ENCODE measurements at regions not wholly inside any gene's neighbourhood (a gene's known extent, or its start where the extent isn't known, plus 50 kb on each side); places are given as distances from the start of the nearest gene placed in this dataset.

DNA sequence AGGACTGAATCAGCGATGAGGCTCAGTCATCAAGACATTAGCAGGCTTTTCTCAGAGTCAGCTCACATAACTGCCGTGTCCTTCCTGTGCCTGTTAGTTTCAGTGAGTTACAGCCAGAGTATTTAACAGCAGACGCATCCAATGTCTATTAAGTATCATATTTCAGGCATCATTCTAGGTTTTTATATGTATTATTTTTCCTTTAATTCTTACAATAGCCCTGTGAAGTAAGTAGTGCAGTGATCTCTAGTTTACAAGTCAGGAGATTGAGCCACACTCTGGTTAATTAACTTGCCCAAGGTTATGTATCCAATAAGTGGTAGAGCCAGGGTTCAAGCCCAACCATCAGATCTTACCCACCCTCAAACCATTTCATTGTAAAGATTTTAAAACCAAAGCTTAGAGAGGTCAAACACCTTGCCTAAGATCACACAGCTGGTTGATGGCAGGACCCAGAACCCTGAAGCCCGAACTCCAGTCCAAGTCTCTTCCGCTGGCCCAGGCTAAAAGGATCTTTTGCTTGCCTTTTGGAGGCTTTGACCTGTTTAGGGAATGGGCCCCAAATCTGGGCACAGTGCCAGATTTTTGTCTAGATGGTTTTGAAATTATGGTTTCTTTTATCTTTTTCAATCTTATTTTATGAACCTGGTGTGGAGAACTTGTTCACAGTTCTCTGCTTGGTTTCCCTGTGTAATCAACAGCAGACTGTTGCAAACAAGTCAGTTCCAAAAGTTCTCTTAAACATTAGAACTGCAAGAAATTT, 261.2 kb upstream of the CLINT1 start:
- DNase-seq (ENCODE audit: extremely low read depth, insufficient read length), result no peak
- no peaks in the 10 kb centered on the region; the same call in 1 of the 2 replicates for H3K27me3 ChIP-seq (replicated peaks; ENCODE audit: control insufficient read depth, insufficient read depth, low read length)
- H3K36me3 ChIP-seq (ENCODE audit: control insufficient read depth, insufficient read depth, low read length), result no peaks in the 10 kb centered on the region
- no peak overlapping the region for H3K4me3 ChIP-seq (replicated peaks; ENCODE audit: low read depth, low read length)
- TF ChIP-seq, protein P1, sequence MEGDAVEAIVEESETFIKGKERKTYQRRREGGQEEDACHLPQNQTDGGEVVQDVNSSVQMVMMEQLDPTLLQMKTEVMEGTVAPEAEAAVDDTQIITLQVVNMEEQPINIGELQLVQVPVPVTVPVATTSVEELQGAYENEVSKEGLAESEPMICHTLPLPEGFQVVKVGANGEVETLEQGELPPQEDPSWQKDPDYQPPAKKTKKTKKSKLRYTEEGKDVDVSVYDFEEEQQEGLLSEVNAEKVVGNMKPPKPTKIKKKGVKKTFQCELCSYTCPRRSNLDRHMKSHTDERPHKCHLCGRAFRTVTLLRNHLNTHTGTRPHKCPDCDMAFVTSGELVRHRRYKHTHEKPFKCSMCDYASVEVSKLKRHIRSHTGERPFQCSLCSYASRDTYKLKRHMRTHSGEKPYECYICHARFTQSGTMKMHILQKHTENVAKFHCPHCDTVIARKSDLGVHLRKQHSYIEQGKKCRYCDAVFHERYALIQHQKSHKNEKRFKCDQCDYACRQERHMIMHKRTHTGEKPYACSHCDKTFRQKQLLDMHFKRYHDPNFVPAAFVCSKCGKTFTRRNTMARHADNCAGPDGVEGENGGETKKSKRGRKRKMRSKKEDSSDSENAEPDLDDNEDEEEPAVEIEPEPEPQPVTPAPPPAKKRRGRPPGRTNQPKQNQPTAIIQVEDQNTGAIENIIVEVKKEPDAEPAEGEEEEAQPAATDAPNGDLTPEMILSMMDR (IDR thresholded peaks at IDR 0.05; ENCODE audit: insufficient read depth, low read length, poor library complexity, severe bottlenecking), result no peak

DNA sequence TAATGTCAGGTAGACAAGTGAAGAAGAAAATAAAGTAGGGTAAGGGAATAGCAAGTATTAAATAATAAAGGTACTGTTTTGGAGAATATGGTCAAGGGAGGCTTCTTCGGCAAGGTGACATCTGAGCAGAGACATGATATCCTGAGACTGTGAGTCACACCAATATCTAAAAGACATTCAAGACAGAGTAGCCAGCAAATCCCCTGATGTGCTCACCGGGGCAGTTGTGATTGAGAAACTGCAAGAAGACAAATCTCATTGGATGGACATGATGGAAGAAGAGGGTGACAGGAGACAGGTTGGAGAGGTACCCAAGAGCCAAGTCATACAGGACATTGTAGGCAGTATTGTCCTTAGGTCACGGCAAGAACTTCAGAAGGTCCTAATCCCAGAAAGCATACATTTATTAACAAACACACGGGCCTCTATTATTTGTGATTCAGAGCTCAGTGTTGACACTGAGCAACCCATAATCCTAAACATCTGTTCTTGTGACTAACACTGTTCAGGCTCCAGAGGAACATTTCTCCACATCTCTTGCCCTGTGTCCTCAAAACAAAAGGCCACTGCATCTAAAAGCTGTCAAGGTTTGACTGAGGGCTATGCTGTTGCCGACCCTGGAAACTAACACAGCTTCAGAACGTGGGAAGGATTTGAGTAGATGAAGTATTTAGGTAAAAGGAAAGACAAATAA, 258.7 kb upstream of the CLINT1 start:
- Histone ChIP-seq H3K27me3 (replicated peaks; ENCODE audit: control insufficient read depth, insufficient read depth, low read length) (no peaks in the 10 kb centered on the region), H3K36me3 (ENCODE audit: control insufficient read depth, insufficient read depth, low read length) (no peaks in the 10 kb centered on the region), H3K4me3 (replicated peaks; ENCODE audit: low read depth, low read length) (no peak overlapping the region)
- TF ChIP-seq, protein P1 (IDR thresholded peaks at IDR 0.05; ENCODE audit: insufficient read depth, low read length, poor library complexity, severe bottlenecking), result no peak
- no peak for DNase-seq (ENCODE audit: extremely low read depth, insufficient read length)

DNA sequence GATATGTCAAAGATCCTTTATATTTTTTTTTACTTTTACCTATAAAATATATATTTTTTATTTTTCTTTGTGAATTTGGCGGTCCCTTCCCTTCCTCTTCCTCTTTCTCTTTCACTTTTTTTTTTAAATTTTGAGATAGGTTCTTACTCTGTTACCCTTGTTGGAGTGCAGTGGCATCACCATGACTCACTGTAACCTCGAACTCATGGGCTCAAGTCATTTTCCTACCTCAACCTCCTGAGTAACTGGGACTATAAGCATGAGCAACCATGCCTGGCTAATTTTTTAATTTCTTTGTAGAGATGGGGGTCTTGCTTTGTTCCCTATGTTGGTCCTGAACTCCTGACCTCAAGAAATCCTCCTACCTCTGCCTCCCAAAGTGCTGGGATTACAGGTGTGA, 258.0 kb upstream of the CLINT1 start:
- H3K27me3 ChIP-seq (replicated peaks; ENCODE audit: control insufficient read depth, insufficient read depth, low read length), result no peaks in the 10 kb centered on the region; the same call in 1 of the 2 replicates
- H3K36me3 ChIP-seq (ENCODE audit: control insufficient read depth, insufficient read depth, low read length), result no peaks in the 10 kb centered on the region
- no peak overlapping the region for H3K4me3 ChIP-seq (replicated peaks; ENCODE audit: low read depth, low read length)
- no peak for DNase-seq (ENCODE audit: extremely low read depth, insufficient read length)
- TF ChIP-seq, protein P1 (IDR thresholded peaks at IDR 0.05; ENCODE audit: insufficient read depth, low read length, poor library complexity, severe bottlenecking), result no peak

DNA sequence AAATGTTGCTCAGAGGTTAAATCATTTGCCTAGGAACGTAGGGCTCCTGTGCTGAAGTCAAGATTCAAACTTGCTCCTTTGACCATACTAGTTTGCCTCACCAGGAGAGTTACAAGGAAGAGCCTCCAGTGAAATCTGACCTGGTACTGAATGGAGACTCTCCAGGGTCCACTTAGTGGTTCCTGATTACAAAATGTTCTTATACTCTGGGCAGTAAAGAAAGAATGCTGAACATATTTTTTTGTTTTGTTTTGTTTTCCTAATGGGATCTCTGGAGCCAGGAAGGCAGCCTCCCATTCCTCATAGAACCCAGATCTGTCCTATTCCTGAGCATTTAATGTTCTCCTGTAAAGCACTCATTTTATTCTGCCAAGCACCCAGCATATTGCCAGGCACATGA, 256.5 kb upstream of the CLINT1 start:
- no peaks in the 10 kb centered on the region for H3K36me3 ChIP-seq (ENCODE audit: control insufficient read depth, insufficient read depth, low read length)
- TF ChIP-seq, protein P1 (IDR thresholded peaks at IDR 0.05; ENCODE audit: insufficient read depth, low read length, poor library complexity, severe bottlenecking), result no peak
- no peak for DNase-seq (ENCODE audit: extremely low read depth, insufficient read length)
- H3K4me3 ChIP-seq (replicated peaks; ENCODE audit: low read depth, low read length), result no peak overlapping the region
- H3K27me3 ChIP-seq (replicated peaks; ENCODE audit: control insufficient read depth, insufficient read depth, low read length), result no peaks in the 10 kb centered on the region; the same call in 1 of the 2 replicates

DNA sequence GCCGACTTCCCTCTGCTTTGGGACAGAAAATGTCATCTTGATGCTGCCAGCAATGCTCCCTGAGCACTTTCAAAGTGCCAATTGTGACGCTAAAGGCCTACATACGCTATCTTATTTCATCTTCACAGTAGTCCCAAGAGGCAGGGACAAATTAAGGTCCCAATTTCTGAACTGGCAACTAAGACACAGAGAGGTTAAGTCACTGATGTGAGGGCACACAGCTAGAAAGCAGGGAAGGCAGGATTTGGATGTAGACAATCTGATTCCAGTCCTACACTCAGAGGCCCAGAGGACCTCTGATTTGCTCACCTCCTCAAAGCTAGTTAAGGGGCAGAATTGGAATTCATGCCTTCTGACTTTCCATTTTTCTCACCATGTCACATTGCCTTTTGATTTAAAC, 249.2 kb upstream of the CLINT1 start:
- TF ChIP-seq, protein P1 (IDR thresholded peaks at IDR 0.05; ENCODE audit: insufficient read depth, low read length, poor library complexity, severe bottlenecking), result no peak
- DNase-seq (ENCODE audit: extremely low read depth, insufficient read length), result no peak
- no peaks in the 10 kb centered on the region for H3K36me3 ChIP-seq (ENCODE audit: control insufficient read depth, insufficient read depth, low read length)

More for the DNA sequence above, 249.2 kb upstream of the CLINT1 start:
- no peaks in the 10 kb centered on the region; the same call in 1 of the 2 replicates for H3K27me3 ChIP-seq (replicated peaks; ENCODE audit: control insufficient read depth, insufficient read depth, low read length)
- H3K4me3 ChIP-seq (replicated peaks; ENCODE audit: low read depth, low read length), result no peak overlapping the region

Data from GM06990 (cell line).